HepG2 (cell line): ENCODE measurements at regions not wholly inside any gene's neighbourhood (a gene's known extent, or its start where the extent isn't known, plus 50 kb on each side); places are given as distances from the start of the nearest gene placed in this dataset.

Experiments
- GABPB1 ChIP-seq: IDR thresholded peaks from 2 replicates; pipeline ENCODE4 v1.6.1; 2016; ENCODE audit warnings: mild to moderate bottlenecking, missing genetic modification reagents, moderate library complexity, missing compliant biosample characterization
- MAFK ChIP-seq, 2 experiments: IDR thresholded peaks in 1 of 2; conservative IDR thresholded peaks in 1 of 2; 2 replicates each; pipeline ENCODE4 v1.6.1; 2011; ENCODE audit warnings: improper control_type of control experiment in 2 of 2, low read length in 2 of 2
- MTF1 ChIP-seq: sonication (generic); formaldehyde crosslinking; IDR thresholded peaks from 2 replicates; pipeline ENCODE4 v1.5.0; 2020; ENCODE audit warnings: missing genetic modification reagents
- NBN ChIP-seq: fragments of 450-650 bp; conservative IDR thresholded peaks from 2 replicates; pipeline ENCODE4 v1.6.1; 2017
- REST ChIP-seq, 2 experiments: IDR thresholded peaks; 2 replicates each; pipeline ENCODE4 v1.6.1; 2011 to 2012; ENCODE audit warnings: low read length in 2 of 2, borderline replicate concordance in 1 of 2, low read depth in 1 of 2, mild to moderate bottlenecking in 1 of 2, moderate library complexity in 1 of 2
- SUZ12 ChIP-seq: fragments of 150-350 bp; IDR thresholded peaks from 2 replicates; pipeline ENCODE4 v1.6.1; 2014; ENCODE audit warnings: low read depth, low read length
- TOPORS ChIP-seq: sonication (generic); formaldehyde crosslinking; IDR thresholded peaks from 2 replicates; pipeline ENCODE4 v1.8.0; 2023; ENCODE audit warnings: mild to moderate bottlenecking, missing genetic modification reagents
- ZNF589 ChIP-seq: sonication (generic); formaldehyde crosslinking; conservative IDR thresholded peaks from 2 replicates; pipeline ENCODE4 v1.8.0; 2022; ENCODE audit warnings: mild to moderate bottlenecking, moderate library complexity, missing genetic modification reagents
- ZNF792 ChIP-seq: IDR thresholded peaks from 2 replicates; pipeline ENCODE4 v1.6.1; 2016
- TF ChIP-seq, protein P1 (sequence below): sonication (generic); formaldehyde crosslinking; IDR thresholded peaks from 2 replicates; pipeline ENCODE4 v1.5.0; 2020; ENCODE audit warnings: mild to moderate bottlenecking, missing genetic modification reagents, moderate library complexity

DNA sequence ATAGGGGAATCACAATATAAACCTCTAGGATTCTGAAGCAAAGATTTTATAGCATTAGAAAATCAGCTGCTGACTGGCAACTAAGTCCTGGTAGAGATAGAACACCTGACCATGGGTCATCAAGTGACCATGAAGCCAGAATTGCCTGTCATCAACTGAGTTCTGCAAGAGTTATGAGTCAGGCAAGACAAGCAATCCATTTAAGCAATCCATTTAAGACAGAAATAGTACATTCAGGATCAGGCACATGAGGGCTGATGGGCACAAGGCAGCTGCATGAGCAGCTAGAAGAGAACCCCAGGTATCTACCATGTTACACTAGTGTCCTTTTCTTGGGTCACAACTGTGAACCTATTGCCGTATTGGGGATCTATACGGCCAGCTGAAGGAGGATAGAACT, 98.9 kb downstream of the SPRY1 start:
- TF ChIP-seq GABPB1 (CRISPR knock-in tag) = no peak
- no peak for TF ChIP-seq ZNF792 (CRISPR knock-in tag)
- no peak for TF ChIP-seq MTF1 (CRISPR knock-in tag)
- no peak for TF ChIP-seq TOPORS (CRISPR knock-in tag)
- TF ChIP-seq NBN = no peak
- no peak for TF ChIP-seq REST (IDR thresholded peaks at IDR 0.05; ENCODE audit: borderline replicate concordance in 1 of 2, low read depth in 1 of 2, low read length in 2 of 2)
- TF ChIP-seq, protein P1, sequence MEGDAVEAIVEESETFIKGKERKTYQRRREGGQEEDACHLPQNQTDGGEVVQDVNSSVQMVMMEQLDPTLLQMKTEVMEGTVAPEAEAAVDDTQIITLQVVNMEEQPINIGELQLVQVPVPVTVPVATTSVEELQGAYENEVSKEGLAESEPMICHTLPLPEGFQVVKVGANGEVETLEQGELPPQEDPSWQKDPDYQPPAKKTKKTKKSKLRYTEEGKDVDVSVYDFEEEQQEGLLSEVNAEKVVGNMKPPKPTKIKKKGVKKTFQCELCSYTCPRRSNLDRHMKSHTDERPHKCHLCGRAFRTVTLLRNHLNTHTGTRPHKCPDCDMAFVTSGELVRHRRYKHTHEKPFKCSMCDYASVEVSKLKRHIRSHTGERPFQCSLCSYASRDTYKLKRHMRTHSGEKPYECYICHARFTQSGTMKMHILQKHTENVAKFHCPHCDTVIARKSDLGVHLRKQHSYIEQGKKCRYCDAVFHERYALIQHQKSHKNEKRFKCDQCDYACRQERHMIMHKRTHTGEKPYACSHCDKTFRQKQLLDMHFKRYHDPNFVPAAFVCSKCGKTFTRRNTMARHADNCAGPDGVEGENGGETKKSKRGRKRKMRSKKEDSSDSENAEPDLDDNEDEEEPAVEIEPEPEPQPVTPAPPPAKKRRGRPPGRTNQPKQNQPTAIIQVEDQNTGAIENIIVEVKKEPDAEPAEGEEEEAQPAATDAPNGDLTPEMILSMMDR (CRISPR knock-in tag) = no peak
- TF ChIP-seq SUZ12 = no peak
- TF ChIP-seq ZNF589 (CRISPR knock-in tag) = no peak
- no peak for TF ChIP-seq MAFK (conservative IDR thresholded peaks at IDR 0.05 in 1 of 2, IDR thresholded peaks at IDR 0.05 in 1 of 2; ENCODE audit: low read length in 2 of 2)
